ENCODE measurements at regions not wholly inside any gene's neighbourhood (a gene's known extent, or its start where the extent isn't known, plus 50 kb on each side); places are given as distances from the start of the nearest gene placed in this dataset.

GRCh38 chr4:52243367-52243766 is 192.3 kb downstream of the SPATA18 start:
- DNase-seq = no peak
- no peak overlapping the region for H3K4me3 Mint-ChIP-seq (ENCODE audit: low read depth, unreplicated experiment)
- TF ChIP-seq, protein P1, sequence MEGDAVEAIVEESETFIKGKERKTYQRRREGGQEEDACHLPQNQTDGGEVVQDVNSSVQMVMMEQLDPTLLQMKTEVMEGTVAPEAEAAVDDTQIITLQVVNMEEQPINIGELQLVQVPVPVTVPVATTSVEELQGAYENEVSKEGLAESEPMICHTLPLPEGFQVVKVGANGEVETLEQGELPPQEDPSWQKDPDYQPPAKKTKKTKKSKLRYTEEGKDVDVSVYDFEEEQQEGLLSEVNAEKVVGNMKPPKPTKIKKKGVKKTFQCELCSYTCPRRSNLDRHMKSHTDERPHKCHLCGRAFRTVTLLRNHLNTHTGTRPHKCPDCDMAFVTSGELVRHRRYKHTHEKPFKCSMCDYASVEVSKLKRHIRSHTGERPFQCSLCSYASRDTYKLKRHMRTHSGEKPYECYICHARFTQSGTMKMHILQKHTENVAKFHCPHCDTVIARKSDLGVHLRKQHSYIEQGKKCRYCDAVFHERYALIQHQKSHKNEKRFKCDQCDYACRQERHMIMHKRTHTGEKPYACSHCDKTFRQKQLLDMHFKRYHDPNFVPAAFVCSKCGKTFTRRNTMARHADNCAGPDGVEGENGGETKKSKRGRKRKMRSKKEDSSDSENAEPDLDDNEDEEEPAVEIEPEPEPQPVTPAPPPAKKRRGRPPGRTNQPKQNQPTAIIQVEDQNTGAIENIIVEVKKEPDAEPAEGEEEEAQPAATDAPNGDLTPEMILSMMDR (IDR thresholded peaks at IDR 0.05; ENCODE audit: unreplicated experiment) = no peak
- no peak overlapping the region for H3K27ac Mint-ChIP-seq (ENCODE audit: unreplicated experiment)
- intact Hi-C loops (cut with micrococcal nuclease; ENCODE audit: unreplicated experiment) = loop anchor here (10.0 kb wide), 1 partner anchor 291 kb away; no protein-coding TSS in a partner anchor
- H3K9me3 Mint-ChIP-seq (ENCODE audit: low read depth, unreplicated experiment) = peaks cover 5% of the 10 kb centered on the region
- CTCF ChIA-PET = no interaction called here
- BruUV-seq (replicated peaks) = no TSS peak
- H3K36me3 Mint-ChIP-seq (ENCODE audit: insufficient read depth, unreplicated experiment) = no peaks in the 10 kb centered on the region
- peaks cover 29% of the 10 kb centered on the region for H3K27me3 Mint-ChIP-seq (ENCODE audit: unreplicated experiment)
- no peaks in the 10 kb centered on the region for H3K4me1 Mint-ChIP-seq (ENCODE audit: low read depth, unreplicated experiment)

GRCh38 chr4:52244103-52244775 is 193.1 kb downstream of the SPATA18 start:
- no peaks in the 10 kb centered on the region for H3K4me1 Mint-ChIP-seq (ENCODE audit: low read depth, unreplicated experiment)
- H3K9me3 Mint-ChIP-seq (ENCODE audit: low read depth, unreplicated experiment) = peaks cover 5% of the 10 kb centered on the region
- BruUV-seq (replicated peaks) = no TSS peak
- no peak for DNase-seq
- intact Hi-C loops (cut with micrococcal nuclease; ENCODE audit: unreplicated experiment) = loop anchor here (10.0 kb wide), 1 partner anchor 291 kb away; no protein-coding TSS in a partner anchor
- CTCF ChIA-PET = no interaction called here
- H3K27me3 Mint-ChIP-seq (ENCODE audit: unreplicated experiment) = peaks cover 30% of the 10 kb centered on the region
- H3K36me3 Mint-ChIP-seq (ENCODE audit: insufficient read depth, unreplicated experiment) = no peaks in the 10 kb centered on the region
- TF ChIP-seq, protein P1 (IDR thresholded peaks at IDR 0.05; ENCODE audit: unreplicated experiment) = no peak
- H3K27ac Mint-ChIP-seq (ENCODE audit: unreplicated experiment) = no peak overlapping the region
- H3K4me3 Mint-ChIP-seq (ENCODE audit: low read depth, unreplicated experiment) = no peak overlapping the region

- TF ChIP-seq, protein P1 (IDR thresholded peaks at IDR 0.05; ENCODE audit: unreplicated experiment) = no peak
- no peak overlapping the region for H3K4me3 Mint-ChIP-seq (ENCODE audit: low read depth, unreplicated experiment)
- no peak for DNase-seq
- peaks cover 5% of the 10 kb centered on the region for H3K9me3 Mint-ChIP-seq (ENCODE audit: low read depth, unreplicated experiment)
- no peak overlapping the region for H3K27ac Mint-ChIP-seq (ENCODE audit: unreplicated experiment)
- intact Hi-C loops (cut with micrococcal nuclease; ENCODE audit: unreplicated experiment) = loop anchor here (10.0 kb wide), 1 partner anchor 290 kb away; no protein-coding TSS in a partner anchor
- CTCF ChIA-PET = no interaction called here
- no peaks in the 10 kb centered on the region for H3K36me3 Mint-ChIP-seq (ENCODE audit: insufficient read depth, unreplicated experiment)
- H3K4me1 Mint-ChIP-seq (ENCODE audit: low read depth, unreplicated experiment) = no peaks in the 10 kb centered on the region
- no TSS peak for BruUV-seq (replicated peaks)
- H3K27me3 Mint-ChIP-seq (ENCODE audit: unreplicated experiment) = peaks cover 30% of the 10 kb centered on the region
These were observed 193.7 kb downstream of the SPATA18 start for GRCh38 chr4:52244848-52245247.

DNA sequence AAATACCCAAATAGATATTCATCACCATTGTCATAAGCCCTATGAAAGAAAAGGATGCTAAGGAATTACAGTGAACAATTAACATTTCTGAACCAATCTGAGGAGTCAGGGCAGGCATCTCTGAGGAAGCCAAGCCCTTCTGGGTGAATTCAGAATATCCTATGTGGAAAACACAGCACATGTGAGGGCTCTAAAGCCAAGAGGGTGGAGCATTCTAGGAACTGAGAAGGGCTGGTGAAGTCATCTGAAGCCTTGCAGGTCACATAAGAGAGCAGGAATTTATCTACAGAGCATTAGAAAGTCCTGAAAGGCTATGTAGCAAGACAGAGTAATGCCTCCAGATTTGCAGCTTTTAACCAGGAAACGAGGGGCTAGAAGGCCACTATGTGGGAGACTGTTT is 195.7 kb downstream of the SPATA18 start:
- H3K9me3 Mint-ChIP-seq (ENCODE audit: low read depth, unreplicated experiment) = peaks cover 5% of the 10 kb centered on the region
- H3K36me3 Mint-ChIP-seq (ENCODE audit: insufficient read depth, unreplicated experiment) = no peaks in the 10 kb centered on the region
- no TSS peak for BruUV-seq (replicated peaks)
- TF ChIP-seq, protein P1 (IDR thresholded peaks at IDR 0.05; ENCODE audit: unreplicated experiment) = no peak
- CTCF ChIA-PET = no interaction called here
- H3K4me3 Mint-ChIP-seq (ENCODE audit: low read depth, unreplicated experiment) = no peak overlapping the region
- no peak for DNase-seq
- no peak overlapping the region for H3K27ac Mint-ChIP-seq (ENCODE audit: unreplicated experiment)
- peaks cover 21% of the 10 kb centered on the region for H3K27me3 Mint-ChIP-seq (ENCODE audit: unreplicated experiment)
- intact Hi-C loops (cut with micrococcal nuclease; ENCODE audit: unreplicated experiment) = loop anchor here (10.0 kb wide), 1 partner anchor 288 kb away; no protein-coding TSS in a partner anchor
- no peaks in the 10 kb centered on the region for H3K4me1 Mint-ChIP-seq (ENCODE audit: low read depth, unreplicated experiment)
